ENCODE measurements at regions not wholly inside any gene's neighbourhood (a gene's known extent, or its start where the extent isn't known, plus 50 kb on each side); places are given as distances from the start of the nearest gene placed in this dataset.

DNA sequence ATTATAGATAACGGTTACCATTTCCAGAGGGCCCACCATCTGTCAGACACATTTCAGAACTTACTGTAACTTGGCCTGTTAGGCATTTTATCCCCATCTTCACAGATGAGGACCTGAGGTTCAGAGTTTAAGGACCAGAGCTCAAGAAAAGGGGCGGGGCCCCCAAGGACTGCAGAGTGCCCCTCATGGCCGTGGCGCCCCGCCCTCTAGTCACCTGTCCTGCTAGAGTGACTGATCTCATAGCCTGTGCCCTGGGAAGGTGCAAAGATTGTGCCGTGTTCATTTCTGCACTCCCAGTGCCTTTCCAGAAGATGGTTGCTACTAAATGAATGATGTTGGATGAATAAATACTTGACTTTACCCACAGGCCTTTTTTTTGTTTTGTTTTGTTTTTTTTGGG is 107.0 kb downstream of the XRCC2 start:
- no peak for TF ChIP-seq SP1 (IDR thresholded peaks at IDR 0.05)
- no peak for TF ChIP-seq SP1 (CRISPR knock-in tag; IDR thresholded peaks at IDR 0.05)
- no peak for TF ChIP-seq ZNF563 (CRISPR knock-in tag; IDR thresholded peaks at IDR 0.05)
- ChIA-PET POLR2A (no interaction called here), CTCF (ENCODE audit: low intra/inter-chr PET ratio, low total read pairs) (no interaction called here)
- DNase-seq (ENCODE audit: low spot score) (no peak), FAIRE-seq (no peak), ATAC-seq (no peak)
- Histone ChIP-seq H3K79me2 (ENCODE audit: insufficient read depth, low read length) (no peaks in the 10 kb centered on the region), H3K4me2 (ENCODE audit: low read depth, low read length) (no peak overlapping the region), H3K36me3 (replicated peaks in 1 of 2; ENCODE audit: control insufficient read depth in 1 of 2, insufficient read depth in 2 of 2, low read length in 2 of 2) (no peaks in the 10 kb centered on the region), H3K27me3 (ENCODE audit: control insufficient read depth in 1 of 2, insufficient read depth in 2 of 2, low read length in 2 of 2) (peaks cover 0 to 4% of the 10 kb centered on the region in 2 experiments; a peak in 3 of 5 replicates), H4K20me1 (ENCODE audit: insufficient read depth, low read length) (no peaks in the 10 kb centered on the region), H3K4me1 (ENCODE audit: insufficient read depth, low read length) (no peaks in the 10 kb centered on the region), H3K9me3 (ENCODE audit: low read length) (no peaks in the 10 kb centered on the region), H2AFZ (ENCODE audit: low read length) (no peak overlapping the region), H3K4me3 (replicated peaks in 1 of 3; ENCODE audit: insufficient read depth in 1 of 3, low read depth in 2 of 3, low read length in 3 of 3) (no peak overlapping the region), H3K9ac (ENCODE audit: insufficient read depth, low read depth, low read length) (no peak overlapping the region), H3K27ac (ENCODE audit: extremely low read length, insufficient read depth, low read length) (no peak overlapping the region)
- intact Hi-C loops (cut with micrococcal nuclease; ENCODE audit: unreplicated experiment) = no loop called here
- in situ Hi-C loops (cut with HindIII; ENCODE audit: extremely low pct_ligation_motif_present, low pct_unique_long_range_greater_than_20kb) = no loop called here
- no TSS peak for BruUV-seq (replicated peaks)
- 17% methylated on average over 3 of the region's 6 CpGs for WGBS (ENCODE audit: low lambda C conversion rate)

DNA sequence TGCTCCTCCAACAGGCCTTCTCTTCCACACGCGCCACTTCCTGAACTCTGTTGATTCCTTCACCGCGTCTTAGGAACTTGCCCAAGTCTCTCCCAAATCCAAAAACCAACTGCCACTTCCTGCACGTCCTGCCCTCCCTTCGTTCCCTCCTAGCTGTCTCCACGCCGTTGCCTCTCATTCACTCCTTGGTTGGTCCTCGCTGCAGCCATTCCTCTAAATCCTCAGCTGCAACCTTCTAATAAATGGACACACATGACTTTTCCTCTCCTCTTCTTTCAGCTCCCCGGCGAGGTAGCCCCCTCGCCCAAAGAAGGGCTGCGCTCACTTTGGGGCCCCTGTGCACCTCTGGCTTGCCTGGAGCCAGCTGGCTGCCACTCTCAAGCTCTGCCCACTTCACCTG is 110.2 kb downstream of the XRCC2 start:
- H3K36me3 ChIP-seq (replicated peaks in 1 of 2; ENCODE audit: control insufficient read depth in 1 of 2, insufficient read depth in 2 of 2, low read length in 2 of 2) = no peaks in the 10 kb centered on the region
- ChIA-PET POLR2A (no interaction called here), CTCF (ENCODE audit: low intra/inter-chr PET ratio, low total read pairs) (no interaction called here)
- no TSS peak for BruUV-seq (replicated peaks)
- no peak overlapping the region for H3K4me3 ChIP-seq (replicated peaks in 1 of 3; ENCODE audit: insufficient read depth in 1 of 3, low read depth in 2 of 3, low read length in 3 of 3)
- TF ChIP-seq ZNF574 (CRISPR knock-in tag; IDR thresholded peaks at IDR 0.05) = no peak
- TF ChIP-seq ZNF333 (CRISPR knock-in tag; IDR thresholded peaks at IDR 0.05; ENCODE audit: borderline replicate concordance) = no peak
- TF ChIP-seq BRD4 (CRISPR knock-in tag; IDR thresholded peaks at IDR 0.05) = no peak
- TF ChIP-seq, protein P1, sequence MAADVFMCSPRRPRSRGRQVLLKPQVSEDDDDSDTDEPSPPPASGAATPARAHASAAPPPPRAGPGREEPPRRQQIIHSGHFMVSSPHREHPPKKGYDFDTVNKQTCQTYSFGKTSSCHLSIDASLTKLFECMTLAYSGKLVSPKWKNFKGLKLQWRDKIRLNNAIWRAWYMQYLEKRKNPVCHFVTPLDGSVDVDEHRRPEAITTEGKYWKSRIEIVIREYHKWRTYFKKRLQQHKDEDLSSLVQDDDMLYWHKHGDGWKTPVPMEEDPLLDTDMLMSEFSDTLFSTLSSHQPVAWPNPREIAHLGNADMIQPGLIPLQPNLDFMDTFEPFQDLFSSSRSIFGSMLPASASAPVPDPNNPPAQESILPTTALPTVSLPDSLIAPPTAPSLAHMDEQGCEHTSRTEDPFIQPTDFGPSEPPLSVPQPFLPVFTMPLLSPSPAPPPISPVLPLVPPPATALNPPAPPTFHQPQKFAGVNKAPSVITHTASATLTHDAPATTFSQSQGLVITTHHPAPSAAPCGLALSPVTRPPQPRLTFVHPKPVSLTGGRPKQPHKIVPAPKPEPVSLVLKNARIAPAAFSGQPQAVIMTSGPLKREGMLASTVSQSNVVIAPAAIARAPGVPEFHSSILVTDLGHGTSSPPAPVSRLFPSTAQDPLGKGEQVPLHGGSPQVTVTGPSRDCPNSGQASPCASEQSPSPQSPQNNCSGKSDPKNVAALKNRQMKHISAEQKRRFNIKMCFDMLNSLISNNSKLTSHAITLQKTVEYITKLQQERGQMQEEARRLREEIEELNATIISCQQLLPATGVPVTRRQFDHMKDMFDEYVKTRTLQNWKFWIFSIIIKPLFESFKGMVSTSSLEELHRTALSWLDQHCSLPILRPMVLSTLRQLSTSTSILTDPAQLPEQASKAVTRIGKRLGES (CRISPR knock-in tag; IDR thresholded peaks at IDR 0.05; ENCODE audit: borderline replicate concordance) = no peak
- TF ChIP-seq FOXP4 (CRISPR knock-in tag; IDR thresholded peaks at IDR 0.05) = no peak
- in situ Hi-C loops (cut with HindIII; ENCODE audit: extremely low pct_ligation_motif_present, low pct_unique_long_range_greater_than_20kb) = no loop called here
- intact Hi-C loops (cut with micrococcal nuclease; ENCODE audit: unreplicated experiment) = no loop called here
- H3K4me1 ChIP-seq (ENCODE audit: insufficient read depth, low read length) = no peaks in the 10 kb centered on the region
- no peak overlapping the region for H3K27ac ChIP-seq (ENCODE audit: extremely low read length, insufficient read depth, low read length)
- no peak overlapping the region for H2AFZ ChIP-seq (ENCODE audit: low read length)
- H3K27me3 ChIP-seq (ENCODE audit: control insufficient read depth in 1 of 2, insufficient read depth in 2 of 2, low read length in 2 of 2) = peaks cover 0 to 4% of the 10 kb centered on the region in 2 experiments; a peak in 2 of 5 replicates
- 72% methylated on average over 13 of the region's 13 CpGs for WGBS (ENCODE audit: low lambda C conversion rate)
- H3K9me3 ChIP-seq (ENCODE audit: low read length) = no peaks in the 10 kb centered on the region
- FAIRE-seq (no peak), ATAC-seq (no peak), DNase-seq (ENCODE audit: low spot score) (no peak)
- H3K79me2 ChIP-seq (ENCODE audit: insufficient read depth, low read length) = no peaks in the 10 kb centered on the region
- no peak overlapping the region for H3K9ac ChIP-seq (ENCODE audit: insufficient read depth, low read depth, low read length)
- H4K20me1 ChIP-seq (ENCODE audit: insufficient read depth, low read length) = no peaks in the 10 kb centered on the region
- no peak overlapping the region for H3K4me2 ChIP-seq (ENCODE audit: low read depth, low read length)
